ENCODE measurements at regions not wholly inside any gene's neighbourhood (a gene's known extent, or its start where the extent isn't known, plus 50 kb on each side); places are given as distances from the start of the nearest gene placed in this dataset.

DNA sequence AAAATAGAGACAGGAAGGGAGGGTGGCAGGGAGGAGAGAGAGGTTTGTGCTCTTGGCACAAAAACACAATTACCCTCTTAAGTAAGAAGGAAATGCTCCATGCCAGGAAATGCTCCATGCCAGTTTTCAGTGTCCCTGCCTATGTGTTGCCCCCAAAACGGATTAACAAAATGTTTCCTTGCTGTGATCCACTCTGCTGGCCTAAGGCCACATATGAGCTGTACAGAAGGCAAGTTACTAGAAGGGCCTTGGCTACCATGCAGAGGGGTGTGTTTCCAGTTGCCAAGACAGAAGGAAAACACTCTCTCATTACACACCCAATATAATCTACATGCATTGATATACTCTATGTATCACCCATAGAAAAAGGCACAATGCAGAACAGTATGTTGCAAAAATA is 98.2 kb upstream of the PTPRG start:
- no TSS peak for BruUV-seq (replicated peaks)
- Histone ChIP-seq H3K27me3 (ENCODE audit: control insufficient read depth in 1 of 2, insufficient read depth in 2 of 2, low read length in 2 of 2) (no peaks in the 10 kb centered on the region), H3K36me3 (replicated peaks in 1 of 2; ENCODE audit: control insufficient read depth in 1 of 2, insufficient read depth in 2 of 2, low read length in 2 of 2) (no peaks in the 10 kb centered on the region), H3K4me3 (replicated peaks in 1 of 3; ENCODE audit: insufficient read depth in 1 of 3, low read depth in 2 of 3, low read length in 3 of 3) (no peak overlapping the region), H2AFZ (ENCODE audit: low read length) (no peak overlapping the region), H3K4me2 (ENCODE audit: low read depth, low read length) (no peak overlapping the region), H3K4me1 (ENCODE audit: insufficient read depth, low read length) (no peaks in the 10 kb centered on the region), H3K9ac (ENCODE audit: insufficient read depth, low read depth, low read length) (no peak overlapping the region), H3K27ac (ENCODE audit: extremely low read length, insufficient read depth, low read length) (no peak overlapping the region), H3K9me3 (ENCODE audit: low read length) (no peaks in the 10 kb centered on the region), H3K79me2 (ENCODE audit: insufficient read depth, low read length) (no peaks in the 10 kb centered on the region), H4K20me1 (ENCODE audit: insufficient read depth, low read length) (no peaks in the 10 kb centered on the region)
- 7% methylated on average over 1 of the region's 1 CpG for WGBS (ENCODE audit: low lambda C conversion rate)
- ChIA-PET POLR2A (no interaction called here), CTCF (ENCODE audit: low intra/inter-chr PET ratio, low total read pairs) (no interaction called here)
- FAIRE-seq (no peak), DNase-seq (ENCODE audit: low spot score) (no peak), ATAC-seq (no peak)
- in situ Hi-C loops (cut with HindIII; ENCODE audit: extremely low pct_ligation_motif_present, low pct_unique_long_range_greater_than_20kb), result no loop called here
- intact Hi-C loops (cut with micrococcal nuclease; ENCODE audit: unreplicated experiment), result no loop called here
- no peak for TF ChIP-seq PRDM4 (CRISPR knock-in tag; IDR thresholded peaks at IDR 0.05; ENCODE audit: borderline replicate concordance)
- no peak for TF ChIP-seq TCF12 (IDR thresholded peaks at IDR 0.05)
- TF ChIP-seq TCF12 (CRISPR knock-in tag; IDR thresholded peaks at IDR 0.05), result no peak
- no peak for TF ChIP-seq ELF4 (CRISPR knock-in tag; IDR thresholded peaks at IDR 0.05; ENCODE audit: borderline replicate concordance)
- no peak for TF ChIP-seq FOXK2 (IDR thresholded peaks at IDR 0.05)
- TF ChIP-seq FOXP1 (IDR thresholded peaks at IDR 0.05), result no peak
- no peak for TF ChIP-seq FOXP1 (CRISPR knock-in tag; IDR thresholded peaks at IDR 0.05)
- TF ChIP-seq, protein P1, sequence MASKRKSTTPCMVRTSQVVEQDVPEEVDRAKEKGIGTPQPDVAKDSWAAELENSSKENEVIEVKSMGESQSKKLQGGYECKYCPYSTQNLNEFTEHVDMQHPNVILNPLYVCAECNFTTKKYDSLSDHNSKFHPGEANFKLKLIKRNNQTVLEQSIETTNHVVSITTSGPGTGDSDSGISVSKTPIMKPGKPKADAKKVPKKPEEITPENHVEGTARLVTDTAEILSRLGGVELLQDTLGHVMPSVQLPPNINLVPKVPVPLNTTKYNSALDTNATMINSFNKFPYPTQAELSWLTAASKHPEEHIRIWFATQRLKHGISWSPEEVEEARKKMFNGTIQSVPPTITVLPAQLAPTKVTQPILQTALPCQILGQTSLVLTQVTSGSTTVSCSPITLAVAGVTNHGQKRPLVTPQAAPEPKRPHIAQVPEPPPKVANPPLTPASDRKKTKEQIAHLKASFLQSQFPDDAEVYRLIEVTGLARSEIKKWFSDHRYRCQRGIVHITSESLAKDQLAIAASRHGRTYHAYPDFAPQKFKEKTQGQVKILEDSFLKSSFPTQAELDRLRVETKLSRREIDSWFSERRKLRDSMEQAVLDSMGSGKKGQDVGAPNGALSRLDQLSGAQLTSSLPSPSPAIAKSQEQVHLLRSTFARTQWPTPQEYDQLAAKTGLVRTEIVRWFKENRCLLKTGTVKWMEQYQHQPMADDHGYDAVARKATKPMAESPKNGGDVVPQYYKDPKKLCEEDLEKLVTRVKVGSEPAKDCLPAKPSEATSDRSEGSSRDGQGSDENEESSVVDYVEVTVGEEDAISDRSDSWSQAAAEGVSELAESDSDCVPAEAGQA (IDR thresholded peaks at IDR 0.05; ENCODE audit: low read depth), result no peak
- TF ChIP-seq, protein P1 (CRISPR knock-in tag; IDR thresholded peaks at IDR 0.05; ENCODE audit: borderline replicate concordance), result no peak
- no peak for TF ChIP-seq FOXC1 (CRISPR knock-in tag; IDR thresholded peaks at IDR 0.05; ENCODE audit: borderline replicate concordance)
- TF ChIP-seq, protein P2, sequence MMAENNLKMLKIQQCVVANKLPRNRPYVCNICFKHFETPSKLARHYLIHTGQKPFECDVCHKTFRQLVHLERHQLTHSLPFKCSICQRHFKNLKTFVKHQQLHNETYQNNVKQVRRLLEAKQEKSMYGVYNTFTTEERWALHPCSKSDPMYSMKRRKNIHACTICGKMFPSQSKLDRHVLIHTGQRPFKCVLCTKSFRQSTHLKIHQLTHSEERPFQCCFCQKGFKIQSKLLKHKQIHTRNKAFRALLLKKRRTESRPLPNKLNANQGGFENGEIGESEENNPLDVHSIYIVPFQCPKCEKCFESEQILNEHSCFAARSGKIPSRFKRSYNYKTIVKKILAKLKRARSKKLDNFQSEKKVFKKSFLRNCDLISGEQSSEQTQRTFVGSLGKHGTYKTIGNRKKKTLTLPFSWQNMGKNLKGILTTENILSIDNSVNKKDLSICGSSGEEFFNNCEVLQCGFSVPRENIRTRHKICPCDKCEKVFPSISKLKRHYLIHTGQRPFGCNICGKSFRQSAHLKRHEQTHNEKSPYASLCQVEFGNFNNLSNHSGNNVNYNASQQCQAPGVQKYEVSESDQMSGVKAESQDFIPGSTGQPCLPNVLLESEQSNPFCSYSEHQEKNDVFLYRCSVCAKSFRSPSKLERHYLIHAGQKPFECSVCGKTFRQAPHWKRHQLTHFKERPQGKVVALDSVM (CRISPR knock-in tag; IDR thresholded peaks at IDR 0.05), result no peak
- TF ChIP-seq, protein P3, sequence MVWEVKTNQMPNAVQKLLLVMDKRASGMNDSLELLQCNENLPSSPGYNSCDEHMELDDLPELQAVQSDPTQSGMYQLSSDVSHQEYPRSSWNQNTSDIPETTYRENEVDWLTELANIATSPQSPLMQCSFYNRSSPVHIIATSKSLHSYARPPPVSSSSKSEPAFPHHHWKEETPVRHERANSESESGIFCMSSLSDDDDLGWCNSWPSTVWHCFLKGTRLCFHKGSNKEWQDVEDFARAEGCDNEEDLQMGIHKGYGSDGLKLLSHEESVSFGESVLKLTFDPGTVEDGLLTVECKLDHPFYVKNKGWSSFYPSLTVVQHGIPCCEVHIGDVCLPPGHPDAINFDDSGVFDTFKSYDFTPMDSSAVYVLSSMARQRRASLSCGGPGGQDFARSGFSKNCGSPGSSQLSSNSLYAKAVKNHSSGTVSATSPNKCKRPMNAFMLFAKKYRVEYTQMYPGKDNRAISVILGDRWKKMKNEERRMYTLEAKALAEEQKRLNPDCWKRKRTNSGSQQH (CRISPR knock-in tag; IDR thresholded peaks at IDR 0.05; ENCODE audit: low read depth), result no peak
- TF ChIP-seq ZNF703 (CRISPR knock-in tag; IDR thresholded peaks at IDR 0.05; ENCODE audit: borderline replicate concordance), result no peak
- no peak for TF ChIP-seq ZNF234 (CRISPR knock-in tag; conservative IDR thresholded peaks at IDR 0.05)
